ENCODE measurements at regions not wholly inside any gene's neighbourhood (a gene's known extent, or its start where the extent isn't known, plus 50 kb on each side); places are given as distances from the start of the nearest gene placed in this dataset.

DNA sequence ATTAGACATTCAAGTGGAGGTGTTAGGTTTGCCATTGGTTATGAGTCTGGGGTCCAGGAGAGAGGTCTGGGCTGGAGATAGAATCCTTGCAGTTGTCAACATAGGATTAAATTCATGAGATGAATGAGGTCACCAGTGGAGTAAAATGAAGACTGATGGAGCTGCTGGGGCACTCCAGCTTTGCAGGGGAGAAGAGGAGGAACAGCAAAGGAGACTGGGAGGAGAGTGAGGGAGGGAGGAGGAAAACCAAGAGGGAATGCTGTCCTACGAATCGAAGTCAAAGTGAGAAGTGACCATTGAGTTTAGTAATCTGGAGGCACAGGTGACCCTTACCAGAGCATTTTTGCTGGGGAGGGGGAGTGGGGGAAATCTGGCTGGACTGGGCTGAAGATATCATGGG is 178.2 kb upstream of the NR3C1 start:
- no peak for DNase-seq

DNA sequence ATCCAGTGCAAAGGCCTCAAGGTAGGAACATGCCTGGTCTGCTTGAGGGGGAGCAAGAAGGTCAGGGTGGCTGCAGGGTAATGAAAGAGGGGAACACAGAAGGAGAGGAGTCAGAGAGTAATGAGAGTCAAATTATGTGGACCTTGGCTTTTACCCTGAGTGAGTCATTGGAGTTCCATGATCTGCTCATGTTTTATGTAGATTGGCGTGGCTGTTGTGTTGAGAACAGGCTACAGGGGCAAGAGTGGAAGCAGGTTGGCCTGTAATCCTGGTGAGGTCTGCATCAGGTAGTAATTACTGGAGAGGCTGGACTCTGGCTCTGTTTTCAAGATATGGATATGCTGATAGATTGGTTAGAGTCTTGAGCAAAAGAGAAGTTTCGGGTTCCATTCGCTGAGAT is 177.7 kb upstream of the NR3C1 start:
- no peak for DNase-seq

DNA sequence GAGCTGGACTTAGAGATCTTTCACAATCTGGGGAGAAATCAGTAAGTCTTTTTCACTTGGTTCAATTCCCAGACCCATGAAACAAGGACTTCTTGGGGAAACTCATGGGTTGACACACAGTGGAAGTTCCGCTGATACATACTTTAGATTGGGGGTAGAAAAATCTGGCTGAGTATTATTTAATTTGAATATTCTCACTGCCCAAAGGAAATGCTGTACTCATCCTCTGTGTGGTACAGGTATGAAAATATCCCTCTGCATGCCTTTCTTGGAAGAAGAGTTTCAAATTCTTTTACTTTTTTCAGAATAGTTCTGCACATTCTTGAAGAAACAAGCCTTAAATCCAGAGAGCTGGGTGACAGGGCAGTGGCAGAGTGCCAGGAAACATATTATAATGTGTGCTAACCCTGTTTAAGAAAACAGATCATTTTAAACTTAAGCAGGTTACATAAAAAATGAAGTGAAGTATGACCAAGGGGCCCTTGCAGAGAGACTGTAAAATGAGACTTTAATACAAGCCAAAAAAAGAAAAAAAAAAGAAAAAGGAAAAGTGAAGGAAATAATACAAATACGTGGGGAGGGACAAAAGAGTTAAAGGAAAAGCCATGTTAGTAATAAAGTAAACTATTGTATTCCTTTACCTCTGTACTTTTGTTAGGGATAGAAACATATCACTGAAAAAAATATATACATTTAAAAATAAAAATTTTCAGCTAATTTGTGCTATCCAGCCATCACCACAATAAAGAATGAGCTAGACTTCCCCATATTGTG is 173.4 kb upstream of the NR3C1 start:
- DNase-seq = no peak

DNA sequence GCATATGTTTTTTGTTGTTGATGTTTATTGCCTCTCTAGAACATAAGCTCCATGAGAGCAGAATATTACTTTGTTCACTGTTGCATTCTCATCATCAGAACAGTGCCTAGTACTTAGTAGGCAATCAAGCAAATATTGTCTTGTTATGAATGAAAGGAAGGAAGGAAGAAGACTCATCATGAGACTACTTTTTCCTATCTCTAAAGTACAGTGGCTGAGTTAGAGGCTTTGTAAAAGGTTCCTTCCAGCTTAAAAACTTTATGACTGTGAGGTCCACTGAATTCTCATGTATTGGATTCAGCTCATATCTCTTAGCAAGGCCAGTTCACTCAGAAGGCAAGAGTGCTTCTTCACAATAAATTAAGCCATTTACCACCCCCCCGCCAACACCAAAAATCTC is 171.8 kb upstream of the NR3C1 start:
- no peak for DNase-seq

DNA sequence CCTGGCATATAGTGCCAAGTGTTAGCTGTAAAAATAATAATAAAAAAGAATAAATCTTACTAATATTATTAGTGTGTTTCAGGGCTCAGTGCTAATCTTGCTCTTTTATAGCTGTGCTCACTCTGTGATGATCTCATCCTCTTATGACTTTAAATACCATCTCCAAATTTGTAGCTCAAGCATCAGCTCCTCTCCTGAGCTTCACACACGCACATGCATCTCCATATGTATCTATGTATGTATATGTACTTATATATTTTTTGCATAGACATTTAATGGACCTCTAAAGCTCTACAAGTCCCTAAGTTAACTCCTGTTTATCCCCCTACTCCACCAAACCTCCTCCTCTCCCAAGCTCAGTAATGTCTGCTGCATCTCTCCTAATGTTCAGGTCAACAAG is 170.8 kb upstream of the NR3C1 start:
- no peak for DNase-seq

DNA sequence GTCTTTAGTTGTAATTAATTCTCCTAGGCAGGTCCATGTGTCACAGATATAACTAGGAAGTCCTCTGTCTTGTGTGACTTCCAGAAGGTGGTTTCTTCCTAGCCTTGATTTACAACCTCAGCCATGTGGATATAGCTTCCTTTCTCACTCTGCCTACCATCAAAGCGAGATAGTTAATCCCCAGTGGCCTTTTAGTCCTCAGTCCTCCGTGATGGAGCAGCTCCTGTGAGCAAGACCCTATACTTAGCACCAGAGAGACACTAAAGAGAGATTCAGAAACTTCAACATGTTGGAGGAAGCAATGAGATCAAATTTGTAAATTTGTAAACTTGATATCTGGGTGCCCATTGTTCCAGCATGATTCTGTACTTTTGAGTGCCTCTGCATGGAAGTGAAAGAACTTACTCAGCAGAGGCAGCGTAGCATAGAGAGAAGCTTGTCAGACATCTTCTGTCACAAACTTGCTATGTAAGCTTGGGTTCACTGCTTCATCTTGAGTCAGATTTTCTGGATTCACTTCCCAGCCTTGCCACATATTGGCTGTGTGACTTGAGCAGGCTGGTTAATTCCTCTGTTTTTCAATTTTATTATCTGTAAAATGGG is 170.2 kb upstream of the NR3C1 start:
- no peak for DNase-seq

DNA sequence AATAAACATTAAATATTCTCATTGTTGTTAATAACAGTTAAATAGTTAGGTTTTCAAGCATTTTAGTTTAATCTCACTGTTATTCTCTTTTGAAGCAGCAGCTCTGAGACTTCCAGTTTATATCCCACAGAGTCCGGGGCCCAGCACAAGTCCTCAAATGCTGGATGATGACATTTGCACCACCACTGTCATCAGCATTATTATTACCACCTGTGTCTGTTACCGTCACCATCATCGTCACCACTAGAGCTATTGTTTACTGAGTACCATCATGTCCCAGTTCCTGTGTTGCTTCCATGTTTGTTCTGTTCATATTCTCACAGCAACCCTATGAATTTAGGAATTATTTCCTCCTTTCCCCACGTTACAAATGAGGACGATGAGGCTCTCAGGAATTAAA is 169.2 kb upstream of the NR3C1 start:
- no peak for DNase-seq

DNA sequence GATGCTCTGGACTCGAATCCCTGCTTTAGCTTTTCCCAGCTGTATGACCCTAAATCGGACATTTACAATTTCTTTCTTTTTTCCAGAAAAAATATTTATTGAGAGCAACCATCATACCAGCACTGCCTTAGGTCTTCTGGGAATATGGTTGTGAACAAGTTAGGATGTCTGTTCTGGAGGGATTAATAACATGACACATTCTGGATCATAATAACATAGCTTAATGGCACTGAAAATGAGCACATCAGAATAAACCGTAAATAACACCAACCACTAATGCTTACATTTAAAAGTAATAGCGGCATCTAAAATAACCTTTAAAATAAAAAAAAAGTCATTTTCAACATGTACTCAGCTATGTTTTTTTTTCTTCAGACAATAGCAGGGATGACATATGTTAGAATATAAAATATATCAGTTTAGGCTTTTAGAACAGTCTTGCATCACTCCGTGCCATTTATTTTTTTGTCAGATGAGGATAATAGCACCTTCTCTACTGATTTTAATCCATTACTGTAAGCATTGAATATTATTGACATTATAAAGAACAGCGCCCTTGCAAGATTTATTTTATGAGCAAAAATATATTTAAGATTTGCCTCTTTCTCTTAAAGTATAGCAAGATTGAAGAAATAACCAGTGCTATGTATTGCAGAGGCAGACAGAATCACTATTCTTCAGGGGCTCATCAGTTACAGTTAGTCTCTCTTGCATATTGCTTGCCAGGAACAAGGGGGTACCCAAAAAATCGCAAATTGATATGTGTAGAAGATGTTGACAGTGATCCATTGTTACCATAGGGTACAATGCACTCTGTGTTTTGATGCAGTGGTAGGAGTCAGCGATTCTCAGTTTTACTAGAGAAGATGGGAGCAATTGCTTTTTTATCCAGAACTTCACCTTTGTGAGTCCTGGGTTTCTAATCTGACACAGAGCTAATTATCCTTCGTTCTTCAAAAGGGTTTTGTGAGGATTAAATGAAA is 168.4 kb upstream of the NR3C1 start:
- DNase-seq = no peak

DNA sequence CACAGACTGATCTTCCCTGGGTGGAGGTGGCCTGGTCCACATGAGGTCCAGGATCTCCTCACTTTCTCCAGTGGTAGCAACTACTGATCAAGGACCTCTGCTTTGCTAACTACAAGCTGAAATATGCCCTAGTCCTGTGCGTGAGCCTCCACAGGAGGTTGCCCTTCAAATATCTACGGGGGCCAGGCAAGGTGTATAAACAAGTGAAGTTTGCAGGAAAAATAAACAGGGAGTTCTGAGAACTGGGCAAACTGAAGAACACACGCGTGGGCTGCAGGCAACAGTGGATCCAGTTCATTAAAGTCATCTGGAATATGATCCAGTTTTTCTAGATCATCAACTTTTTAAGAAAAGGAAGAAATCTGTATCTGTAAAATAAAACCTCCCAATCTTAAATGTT is 167.5 kb upstream of the NR3C1 start:
- no peak for DNase-seq

DNA sequence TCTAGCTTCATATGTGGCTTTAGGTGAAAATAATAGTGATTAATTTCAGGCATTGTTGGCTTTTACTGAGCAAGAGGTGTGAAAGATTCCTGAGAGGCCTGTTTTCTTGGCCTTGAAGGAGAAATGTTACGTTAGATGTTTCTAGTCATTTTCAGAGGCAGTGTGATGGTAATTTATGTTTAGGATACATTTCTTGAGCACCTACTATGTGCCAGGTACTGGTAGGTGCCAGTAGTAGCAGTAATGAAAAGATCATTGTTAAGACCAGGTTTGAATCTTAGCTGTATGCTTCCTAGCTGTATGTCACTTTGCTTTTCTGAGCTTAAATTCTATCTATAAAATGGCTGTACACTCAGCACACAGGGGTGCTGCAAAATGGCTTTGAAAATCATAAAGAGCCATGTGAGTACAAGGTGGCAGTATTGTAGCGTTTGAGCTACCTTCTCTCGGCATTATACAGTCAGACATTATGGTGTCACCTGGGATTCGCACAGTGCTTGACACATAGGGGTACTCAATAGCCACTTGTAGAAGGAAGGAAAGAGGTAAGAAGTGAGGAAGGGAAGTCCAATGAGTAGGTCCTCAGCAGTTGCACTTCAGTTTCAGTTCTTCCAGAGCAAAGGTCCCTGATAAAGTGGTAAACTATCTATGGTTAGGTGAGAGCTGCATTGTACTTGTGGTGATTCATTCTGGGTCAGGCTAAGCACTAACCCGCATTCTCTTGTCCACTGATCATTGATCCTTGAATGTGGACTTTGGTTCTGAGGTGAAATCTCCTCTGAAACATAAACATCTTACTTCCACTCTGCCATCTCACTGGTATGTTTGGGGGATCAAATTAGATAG is 166.5 kb upstream of the NR3C1 start:
- no peak for DNase-seq

DNA sequence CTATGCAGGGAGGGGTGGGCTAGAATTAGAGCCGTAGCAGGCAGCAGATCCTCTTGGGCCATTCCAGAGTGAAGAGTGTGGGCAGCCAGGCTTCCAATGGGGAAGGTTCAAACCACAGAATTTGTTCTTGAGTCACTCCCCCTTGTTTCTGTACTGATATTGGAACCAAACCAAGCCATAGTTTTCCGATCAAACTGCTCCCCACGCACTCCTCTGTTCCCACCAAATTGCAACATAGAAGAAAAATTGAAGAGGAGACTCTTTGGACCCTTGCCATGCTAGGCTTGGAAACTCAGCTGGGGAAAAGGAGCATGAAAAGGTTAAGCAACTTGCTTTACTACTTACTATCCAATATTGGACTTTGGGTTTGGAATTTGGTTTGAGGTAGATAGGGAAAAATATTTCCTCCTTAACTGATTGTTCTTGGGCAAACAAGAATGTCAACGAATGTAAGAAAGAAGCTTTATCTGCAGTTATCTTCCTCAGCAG is 165.8 kb upstream of the NR3C1 start:
- DNase-seq = no peak

DNA sequence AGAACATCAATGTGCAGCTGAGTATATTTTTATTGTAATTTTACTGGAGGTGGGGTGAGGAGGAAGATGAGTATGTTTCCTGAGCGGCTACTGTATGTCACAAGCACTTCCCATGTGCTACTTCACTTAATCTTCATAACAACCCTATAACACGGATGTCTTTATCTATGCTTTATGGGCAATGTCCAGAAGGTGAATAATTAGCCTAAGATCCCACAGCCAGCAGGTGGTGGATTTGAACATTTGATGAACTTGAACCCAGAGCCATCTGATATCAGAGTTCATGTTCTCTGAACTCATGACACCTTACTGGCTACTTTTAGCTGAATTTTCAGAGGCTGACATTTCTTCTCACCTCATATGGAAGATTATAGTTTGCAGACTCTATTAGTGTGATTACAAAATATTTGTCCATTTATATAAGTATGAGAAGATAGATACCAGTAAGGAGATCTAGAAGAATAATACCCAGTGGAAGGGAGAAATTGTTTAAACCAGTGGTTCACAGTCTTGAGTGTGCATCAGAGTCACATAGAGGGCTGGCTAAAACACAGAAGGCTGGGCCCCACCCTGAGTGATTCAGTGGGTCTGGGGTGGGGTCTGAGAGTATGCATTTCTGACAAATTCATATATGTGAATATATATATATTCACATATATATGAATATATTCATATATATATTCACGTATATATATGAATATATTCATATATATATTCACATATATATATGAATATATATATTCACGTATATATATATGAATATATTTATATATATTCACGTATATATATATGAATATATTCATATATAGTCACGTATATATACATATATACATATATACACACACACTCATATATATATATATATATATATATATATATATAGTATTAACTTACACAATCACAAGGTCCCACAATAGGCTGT is 164.4 kb upstream of the NR3C1 start:
- DNase-seq = no peak

DNA sequence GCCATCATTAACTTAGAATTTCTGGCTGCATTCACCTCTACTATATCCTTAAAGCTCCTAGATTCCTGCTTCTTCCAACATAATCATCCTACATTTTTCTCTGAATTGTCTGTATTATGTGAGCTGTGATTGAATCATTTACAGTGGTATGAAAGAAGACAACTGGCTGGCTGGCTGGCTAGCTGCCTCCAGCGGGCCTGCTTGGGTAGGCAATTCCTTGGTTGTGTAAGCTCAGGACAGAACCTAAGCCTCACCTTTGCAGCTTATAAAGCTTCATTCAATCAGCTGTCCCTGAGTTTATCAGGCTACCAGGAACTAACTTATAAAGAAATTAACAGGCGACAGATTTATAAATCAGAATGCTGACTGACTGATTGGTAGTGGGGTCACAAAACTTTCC is 162.7 kb upstream of the NR3C1 start:
- no peak for DNase-seq

DNA sequence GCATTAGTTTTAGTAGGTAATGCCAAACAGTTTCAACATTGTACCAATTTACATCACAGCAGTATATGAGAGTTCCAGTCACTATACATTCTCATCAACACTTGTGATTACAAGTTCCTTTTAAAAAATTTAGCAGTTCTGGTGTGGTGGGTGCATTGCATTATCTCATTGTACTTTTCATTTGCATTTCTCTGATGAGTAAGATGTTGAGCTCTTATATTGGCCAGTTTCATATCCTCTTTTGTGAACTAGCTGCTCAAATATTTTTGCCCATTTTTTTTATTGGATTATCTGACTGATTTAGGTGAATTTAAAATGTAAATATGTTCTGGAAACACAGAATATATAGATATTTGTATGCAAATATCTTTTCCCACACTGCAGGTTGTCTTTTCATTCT is 160.9 kb upstream of the NR3C1 start:
- no peak for DNase-seq

DNA sequence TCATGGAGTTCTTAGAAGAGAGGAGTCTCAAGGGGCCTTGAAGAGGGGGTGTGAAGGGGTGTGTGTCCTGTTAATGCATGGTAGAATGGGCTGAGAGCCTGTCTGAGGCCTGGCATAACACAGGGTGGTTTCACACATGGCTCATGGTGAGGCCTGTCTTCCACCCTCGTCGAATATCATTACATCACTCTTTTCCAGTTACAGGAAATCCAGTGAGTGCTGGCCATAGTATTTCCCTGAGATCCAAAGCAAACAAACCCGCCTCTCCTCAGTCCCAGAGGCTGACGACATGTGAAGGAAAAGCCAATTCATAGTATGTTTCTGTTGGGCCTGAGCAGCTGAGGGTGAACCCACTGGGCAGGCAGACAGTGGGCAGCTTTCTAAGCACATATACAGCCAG is 159.4 kb upstream of the NR3C1 start:
- DNase-seq = no peak

DNA sequence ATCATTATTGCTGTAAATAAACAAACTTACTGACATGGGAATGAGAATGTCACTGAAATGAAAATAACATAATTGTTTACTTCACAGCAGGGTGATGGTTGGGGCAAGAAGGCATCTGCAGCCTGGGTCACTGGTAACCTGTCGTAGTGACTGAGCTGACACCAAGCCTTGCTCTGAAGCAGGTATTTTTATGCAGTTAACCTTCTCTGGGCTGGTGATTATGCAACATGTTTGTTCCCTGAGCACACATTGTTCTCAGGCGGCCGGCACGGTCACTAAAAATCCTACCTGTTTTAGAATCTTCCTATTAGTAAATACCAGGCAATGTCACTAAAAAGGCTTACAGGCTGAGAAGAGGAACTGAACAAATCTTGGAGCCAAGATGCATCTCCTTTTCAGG is 157.7 kb upstream of the NR3C1 start:
- DNase-seq = no peak

DNA sequence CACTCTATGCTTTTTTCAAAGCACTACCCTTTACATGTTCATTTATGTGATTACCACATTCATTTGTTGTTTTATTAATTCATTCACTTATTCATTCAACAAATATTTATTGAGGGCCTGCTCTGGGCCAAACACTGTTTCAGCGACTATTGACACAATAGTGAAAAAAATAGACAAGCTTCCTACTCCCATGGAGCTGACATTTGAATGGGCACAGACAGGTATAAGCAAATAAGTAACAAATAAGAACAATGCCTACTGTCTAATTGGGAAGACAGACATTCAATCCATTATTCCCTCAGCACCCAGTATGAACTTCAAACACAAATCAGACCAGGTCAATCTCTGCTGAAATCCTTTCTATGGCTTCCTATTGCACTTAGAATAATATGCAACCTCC is 156.9 kb upstream of the NR3C1 start:
- DNase-seq = no peak

DNA sequence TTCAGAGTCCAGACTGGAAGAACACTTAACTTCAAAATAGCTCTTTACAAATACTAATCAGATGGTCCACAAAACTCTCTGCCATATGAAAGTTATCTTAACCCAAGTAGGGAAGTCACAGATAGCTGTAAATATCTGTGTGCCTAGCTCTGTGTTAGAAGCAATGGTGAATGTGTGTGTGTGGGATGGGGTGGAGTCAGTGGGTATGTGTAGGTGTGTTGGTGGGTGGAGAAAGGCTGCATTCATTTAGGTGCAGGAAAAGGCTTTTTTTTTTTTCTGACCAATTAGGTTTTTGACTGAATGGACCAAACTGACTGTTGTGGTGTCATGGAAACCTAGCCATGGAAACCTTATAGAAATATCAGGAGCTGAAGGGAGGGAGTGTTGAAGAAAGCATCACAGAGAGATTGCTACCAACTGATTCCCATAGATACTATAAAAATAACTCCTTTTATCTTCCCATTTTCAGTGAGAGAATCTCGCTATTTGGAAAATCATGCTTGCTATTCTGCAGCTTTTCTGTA is 156.2 kb upstream of the NR3C1 start:
- DNase-seq = no peak

DNA sequence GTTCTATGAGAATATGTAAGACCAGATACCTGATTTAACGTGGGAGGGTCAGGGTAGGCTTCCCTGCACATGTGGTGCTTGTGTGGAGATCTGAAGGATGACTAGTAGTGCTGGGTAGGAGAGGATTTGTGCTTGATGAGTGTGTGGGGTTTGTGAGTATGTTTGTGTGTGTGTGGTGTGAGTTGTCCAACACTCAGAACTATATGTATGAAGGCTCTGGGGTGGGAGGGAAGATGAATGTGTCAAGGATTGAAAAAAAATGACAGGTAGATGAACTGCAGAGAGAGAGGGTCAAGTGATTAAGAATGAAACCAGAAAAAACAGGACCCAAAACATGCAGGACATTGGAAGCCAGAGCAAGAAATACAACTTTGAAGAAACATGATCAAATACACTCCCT is 154.6 kb upstream of the NR3C1 start:
- DNase-seq = no peak

DNA sequence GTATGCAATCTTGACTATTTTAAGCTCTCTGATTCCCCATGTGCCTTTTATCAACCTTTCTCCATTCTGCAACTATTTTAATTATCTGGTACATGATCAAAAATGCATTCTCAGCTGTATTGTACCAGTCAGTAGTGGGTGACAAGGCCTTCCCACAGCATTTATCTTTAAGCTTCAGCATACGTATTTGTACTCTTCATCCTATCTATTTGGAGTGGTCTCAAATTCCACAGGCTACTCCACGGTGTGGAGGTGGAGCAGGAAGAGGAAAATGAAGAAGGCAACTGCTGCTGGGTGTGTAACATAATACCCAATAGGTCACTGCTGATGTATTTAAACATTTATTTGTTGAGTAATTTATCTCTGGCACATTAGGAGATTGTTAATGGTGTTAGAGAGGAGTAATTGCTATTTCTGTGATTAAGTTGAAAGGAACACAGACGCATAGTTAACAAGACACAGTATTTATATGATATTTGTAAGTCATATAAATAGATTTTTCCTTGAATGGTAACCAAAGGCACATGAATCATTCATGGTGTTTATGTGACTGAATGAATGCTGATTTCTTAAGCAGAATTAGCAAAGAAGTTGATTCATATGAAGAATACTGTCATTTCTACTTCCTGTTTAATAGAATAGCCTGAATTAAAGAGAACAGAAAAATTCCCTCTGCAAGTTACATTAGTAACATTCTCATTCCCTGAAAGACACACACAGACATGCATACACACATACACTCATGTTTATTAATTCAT is 153.8 kb upstream of the NR3C1 start:
- no peak for DNase-seq
